GM12891 (cell line): ENCODE measurements at regions not wholly inside any gene's neighbourhood (a gene's known extent, or its start where the extent isn't known, plus 50 kb on each side); places are given as distances from the start of the nearest gene placed in this dataset.

Experiments used
- PAX5 ChIP-seq: IDR thresholded peaks from 2 replicates; pipeline ENCODE4 v1.6.1; 2011; ENCODE audit warnings: low read length, moderate library complexity, mild to moderate bottlenecking; ENCODE audit not compliant: insufficient read depth, severe bottlenecking
- POLR2A ChIP-seq: IDR thresholded peaks from 2 replicates; pipeline ENCODE4 v1.6.1; 2011; ENCODE audit warnings: low read depth, low read length, control low read depth
- POLR2AphosphoS5 ChIP-seq: IDR thresholded peaks from 2 replicates; pipeline ENCODE4 v1.6.1; 2011; ENCODE audit warnings: low read depth, low read length, control low read depth
- POU2F2 ChIP-seq: IDR thresholded peaks from 2 replicates; pipeline ENCODE4 v1.6.1; 2011; ENCODE audit warnings: low read depth, mild to moderate bottlenecking, control low read depth, low read length, moderate library complexity
- SPI1 ChIP-seq: IDR thresholded peaks from 2 replicates; pipeline ENCODE4 v1.6.1; 2011; ENCODE audit warnings: low read depth, low read length, control low read depth
- TAF1 ChIP-seq: IDR thresholded peaks from 2 replicates; pipeline ENCODE4 v1.6.1; 2011; ENCODE audit warnings: low read depth, low read length, control low read depth

DNA sequence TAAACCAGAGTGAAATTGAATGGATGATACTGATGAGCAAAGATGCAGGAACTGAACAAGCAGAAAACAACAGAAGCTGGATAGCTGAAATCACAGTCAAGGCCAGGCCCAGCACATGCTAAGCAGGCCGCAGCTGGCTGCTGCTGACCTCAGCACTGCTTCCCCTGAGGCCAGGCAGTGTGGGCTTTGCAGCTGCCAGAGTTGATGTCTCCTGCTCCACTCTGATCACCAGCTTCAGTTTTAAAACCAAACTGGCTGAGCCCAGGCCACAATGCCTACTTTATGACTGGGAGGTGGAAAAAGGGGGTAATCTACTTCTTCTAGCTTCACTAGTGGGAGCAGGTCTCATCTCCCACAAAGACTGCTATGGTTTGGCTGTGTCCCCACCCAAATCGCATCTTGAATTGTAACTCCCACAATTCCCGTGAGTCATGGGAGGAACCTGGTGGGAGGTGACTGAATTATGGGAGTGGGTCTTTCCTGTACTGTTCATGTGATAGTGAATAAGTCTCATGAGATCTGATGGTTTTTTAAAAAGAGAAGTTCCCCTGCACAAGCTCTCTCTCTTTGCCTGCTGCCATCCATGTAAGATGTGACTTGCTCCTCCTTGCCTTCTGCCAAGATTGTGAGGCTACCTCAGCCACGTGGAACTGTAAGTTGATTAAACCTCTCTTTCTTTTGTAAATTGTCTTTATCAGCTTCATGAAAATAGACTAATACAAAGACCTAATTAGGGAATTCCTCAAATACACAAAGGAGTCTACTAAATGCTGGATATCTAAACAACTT lies 136.4 kb upstream of the ITGB1 start:
- TF ChIP-seq TAF1 (no peak), POLR2A (no peak), PAX5 (no peak), POLR2AphosphoS5 (no peak), SPI1 (no peak), POU2F2 (no peak)
